CD4-positive, alpha-beta T cell (primary cell): ENCODE measurements at regions not wholly inside any gene's neighbourhood (a gene's known extent, or its start where the extent isn't known, plus 50 kb on each side); places are given as distances from the start of the nearest gene placed in this dataset.

Experiments used
- ATAC-seq: fragments of 200-7000 bp; cut with Tn5 transposase; one replicate; pipeline ENCODE4 v1.10.0; 2022; ENCODE audit warnings: mild to moderate bottlenecking; ENCODE audit not compliant: poor library complexity
- CTCF ChIA-PET: fragments of 350-600 bp; sonication (Branson Sonifier 250); formaldehyde crosslinking; loops from one replicate; lab custom pipeline; 2021; ENCODE audit warnings: antibody characterized with exemption, inconsistent platforms; lab: Charles Lee
- POLR2A ChIA-PET: fragments of 350-600 bp; sonication (Branson Sonifier 250); formaldehyde crosslinking; loops from one replicate; lab custom pipeline; 2021; ENCODE audit warnings: antibody characterized with exemption, inconsistent platforms; lab: Charles Lee
- DNase-seq, 14 experiments: peaks; one replicate each; pipeline ENCODE4 v3.0.0-alpha.2; 2013 to 2020; ENCODE audit warnings: mixed read lengths in 2 of 14
- H3K27ac ChIP-seq, 2 donors: one replicate each; pipeline versions ENCODE4 v1.5.1 to v1.7.0; 2013; ENCODE audit warnings: low read length in 2 of 2, low read depth in 1 of 2, mild to moderate bottlenecking in 1 of 2
- H3K27me3 ChIP-seq, 2 experiments: 1 replicate in 1 of 2; 2 replicates in 1 of 2; pipeline versions ENCODE4 v1.6.1 to v1.7.0; 2013; ENCODE audit warnings: low read length in 2 of 2, control low read depth in 1 of 2, mild to moderate bottlenecking in 1 of 2, moderate library complexity in 1 of 2; ENCODE audit not compliant: insufficient read depth in 2 of 2, control insufficient read depth in 1 of 2
- H3K36me3 ChIP-seq: one replicate; pipeline ENCODE4 v1.6.1; 2013; ENCODE audit warnings: low read length, control low read depth; ENCODE audit not compliant: insufficient read depth
- H3K4me1 ChIP-seq: one replicate; pipeline ENCODE4 v1.6.1; 2013; ENCODE audit warnings: low read length, control low read depth; ENCODE audit not compliant: insufficient read depth
- H3K4me3 ChIP-seq: one replicate; pipeline ENCODE4 v1.5.1; 2013; ENCODE audit warnings: mild to moderate bottlenecking, low read length, moderate library complexity
- H3K9me3 ChIP-seq, 2 experiments: 1 replicate in 1 of 2; 2 replicates in 1 of 2; pipeline versions ENCODE4 v1.6.1 to v1.7.0; 2013; ENCODE audit warnings: low read length in 2 of 2, mild to moderate bottlenecking in 2 of 2, control low read depth in 1 of 2, moderate library complexity in 1 of 2; ENCODE audit not compliant: control insufficient read depth in 1 of 2, insufficient read depth in 1 of 2
- H3K27ac Mint-ChIP-seq: one replicate; pipeline ENCODE4 v1.8.0; 2020; ENCODE audit warnings: mixed read lengths
- H3K27me3 Mint-ChIP-seq: one replicate; pipeline ENCODE4 v1.8.0; 2021; ENCODE audit warnings: mixed read lengths
- H3K36me3 Mint-ChIP-seq: one replicate; pipeline ENCODE4 v1.8.0; 2021; ENCODE audit warnings: low read depth, mixed read lengths
- H3K4me1 Mint-ChIP-seq: one replicate; pipeline ENCODE4 v1.8.0; 2021; ENCODE audit warnings: low read depth, mixed read lengths
- H3K4me3 Mint-ChIP-seq: one replicate; pipeline ENCODE4 v1.8.0; 2020; ENCODE audit warnings: mild to moderate bottlenecking, mixed read lengths
- H3K9me3 Mint-ChIP-seq: one replicate; pipeline ENCODE4 v1.8.0; 2020; ENCODE audit warnings: mixed read lengths
- CTCF ChIP-seq: fragments of 200-600 bp; IDR thresholded peaks from one replicate; pipeline ENCODE4 v1.8.0; 2022; ENCODE audit warnings: antibody characterized with exemption, mild to moderate bottlenecking
- intact Hi-C, 2 experiments: fragments of 100-400 bp; cut with DNase I in 1 of 2; cut with micrococcal nuclease in 1 of 2; formaldehyde crosslinking; loops; one replicate each; pipeline versions ENCODE4 v1.15.1 to v1.9.0; 2023 to 2025; cut with DNase I, micrococcal nuclease

GRCh38 chr2:6421138-6421730 is 444.5 kb downstream of the CMPK2 start:
- Mint-ChIP-seq H3K27ac (no peak overlapping the region), H3K9me3 (no peaks in the 10 kb centered on the region), H3K4me1 (no peaks in the 10 kb centered on the region), H3K36me3 (no peaks in the 10 kb centered on the region), H3K27me3 (no peaks in the 10 kb centered on the region), H3K4me3 (no peak overlapping the region)
- intact Hi-C loops, result no loop called here
- no peak for TF ChIP-seq CTCF
- CTCF ChIA-PET, result no interaction called here
- Histone ChIP-seq H3K9me3 (peaks cover 0 to 10% of the 10 kb centered on the region in 2 experiments), H3K36me3 (no peaks in the 10 kb centered on the region), H3K4me3 (no peak overlapping the region), H3K27me3 (no peaks in the 10 kb centered on the region), H3K4me1 (no peaks in the 10 kb centered on the region), H3K27ac (no peak overlapping the region)
- POLR2A ChIA-PET, result no interaction called here
- DNase-seq (no peak), ATAC-seq (no peak)

GRCh38 chr2:6421888-6422287 is 443.8 kb downstream of the CMPK2 start:
- H3K27ac ChIP-seq, result no peak overlapping the region
- Mint-ChIP-seq H3K4me1 (no peaks in the 10 kb centered on the region), H3K36me3 (no peaks in the 10 kb centered on the region), H3K4me3 (no peak overlapping the region), H3K9me3 (no peaks in the 10 kb centered on the region), H3K27me3 (no peaks in the 10 kb centered on the region), H3K27ac (no peak overlapping the region)
- H3K27me3 ChIP-seq, result no peaks in the 10 kb centered on the region
- no peak for TF ChIP-seq CTCF
- ChIA-PET POLR2A (no interaction called here), CTCF (no interaction called here)
- intact Hi-C loops, result no loop called here
- H3K36me3 ChIP-seq, result no peaks in the 10 kb centered on the region
- H3K4me3 ChIP-seq, result no peak overlapping the region
- H3K9me3 ChIP-seq, result peaks cover 0 to 10% of the 10 kb centered on the region in 2 experiments
- ATAC-seq, result no peak
- H3K4me1 ChIP-seq, result no peaks in the 10 kb centered on the region
- DNase-seq, result no peak

GRCh38 chr2:6423157-6423556 is 442.6 kb downstream of the CMPK2 start:
- H3K9me3 ChIP-seq, result peaks cover 0 to 10% of the 10 kb centered on the region in 2 experiments
- no peaks in the 10 kb centered on the region for H3K4me1 ChIP-seq
- no peak for DNase-seq
- no peak for ATAC-seq
- Mint-ChIP-seq H3K36me3 (no peaks in the 10 kb centered on the region), H3K27ac (no peak overlapping the region), H3K4me1 (no peaks in the 10 kb centered on the region), H3K27me3 (no peaks in the 10 kb centered on the region), H3K9me3 (no peaks in the 10 kb centered on the region), H3K4me3 (no peak overlapping the region)
- no peak for TF ChIP-seq CTCF
- no peaks in the 10 kb centered on the region for H3K27me3 ChIP-seq
- POLR2A ChIA-PET, result no interaction called here
- CTCF ChIA-PET, result no interaction called here
- intact Hi-C loops, result no loop called here
- H3K27ac ChIP-seq, result no peak overlapping the region
- no peaks in the 10 kb centered on the region for H3K36me3 ChIP-seq
- H3K4me3 ChIP-seq, result no peak overlapping the region
